OCI-LY3 (cell line): ENCODE measurements at regions not wholly inside any gene's neighbourhood (a gene's known extent, or its start where the extent isn't known, plus 50 kb on each side); places are given as distances from the start of the nearest gene placed in this dataset.

Experiments
- CTCF ChIP-seq: fragments of 200-600, 300-600 bp; sonication (generic); IDR thresholded peaks from 2 replicates; pipeline ENCODE4 v1.5.1; 2014; ENCODE audit warnings: antibody characterized with exemption, low read length, low read depth
- EZH2phosphoT487 ChIP-seq: fragments of 200-600 bp; shearing (Covaris generic); IDR thresholded peaks from 2 replicates; pipeline ENCODE4 v1.6.1; 2018; ENCODE audit warnings: antibody characterized with exemption, mixed run types, low read depth

GRCh38 chr7:45985902-45986301 lies 64.8 kb upstream of the IGFBP3 start:
- no peak for TF ChIP-seq CTCF
- TF ChIP-seq EZH2phosphoT487: no peak
